ENCODE measurements at regions not wholly inside any gene's neighbourhood (a gene's known extent, or its start where the extent isn't known, plus 50 kb on each side); places are given as distances from the start of the nearest gene placed in this dataset.

DNA sequence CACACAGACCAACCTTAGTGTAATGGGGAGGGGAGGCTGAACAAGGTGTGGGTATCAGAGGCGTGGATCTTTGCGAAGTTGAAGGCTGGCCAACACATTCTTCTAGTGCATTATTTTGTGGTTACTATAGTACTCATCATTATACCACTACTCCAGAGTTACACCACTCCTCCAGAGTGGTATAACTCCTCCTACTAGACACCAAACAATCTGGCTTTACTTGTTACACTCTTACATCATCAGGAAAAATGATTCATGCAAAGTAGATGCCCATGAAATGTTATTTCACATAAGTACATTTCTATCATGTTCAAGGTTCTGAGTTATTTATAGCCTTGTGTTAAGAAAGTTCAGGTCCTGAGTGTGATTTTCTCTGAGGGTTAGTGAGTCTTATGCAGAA, 443.1 kb upstream of the OPRM1 start:
- CTCF ChIA-PET = no interaction called here
- POLR2A ChIA-PET = no interaction called here
- H3K27me3 Mint-ChIP-seq = no peaks in the 10 kb centered on the region
- H3K4me1 Mint-ChIP-seq = no peaks in the 10 kb centered on the region
- TF ChIP-seq, protein P1, sequence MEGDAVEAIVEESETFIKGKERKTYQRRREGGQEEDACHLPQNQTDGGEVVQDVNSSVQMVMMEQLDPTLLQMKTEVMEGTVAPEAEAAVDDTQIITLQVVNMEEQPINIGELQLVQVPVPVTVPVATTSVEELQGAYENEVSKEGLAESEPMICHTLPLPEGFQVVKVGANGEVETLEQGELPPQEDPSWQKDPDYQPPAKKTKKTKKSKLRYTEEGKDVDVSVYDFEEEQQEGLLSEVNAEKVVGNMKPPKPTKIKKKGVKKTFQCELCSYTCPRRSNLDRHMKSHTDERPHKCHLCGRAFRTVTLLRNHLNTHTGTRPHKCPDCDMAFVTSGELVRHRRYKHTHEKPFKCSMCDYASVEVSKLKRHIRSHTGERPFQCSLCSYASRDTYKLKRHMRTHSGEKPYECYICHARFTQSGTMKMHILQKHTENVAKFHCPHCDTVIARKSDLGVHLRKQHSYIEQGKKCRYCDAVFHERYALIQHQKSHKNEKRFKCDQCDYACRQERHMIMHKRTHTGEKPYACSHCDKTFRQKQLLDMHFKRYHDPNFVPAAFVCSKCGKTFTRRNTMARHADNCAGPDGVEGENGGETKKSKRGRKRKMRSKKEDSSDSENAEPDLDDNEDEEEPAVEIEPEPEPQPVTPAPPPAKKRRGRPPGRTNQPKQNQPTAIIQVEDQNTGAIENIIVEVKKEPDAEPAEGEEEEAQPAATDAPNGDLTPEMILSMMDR (IDR thresholded peaks at IDR 0.05) = no peak
- intact Hi-C loops (cut with micrococcal nuclease) = no loop called here
- H3K36me3 Mint-ChIP-seq (ENCODE audit: low read depth) = no peaks in the 10 kb centered on the region
- peaks cover 4% of the 10 kb centered on the region for H3K9me3 Mint-ChIP-seq
- no peak for DNase-seq
- no peak overlapping the region for H3K4me3 Mint-ChIP-seq
- ATAC-seq (ENCODE audit: low read depth) = no peak
- no peak overlapping the region for H3K27ac Mint-ChIP-seq

DNA sequence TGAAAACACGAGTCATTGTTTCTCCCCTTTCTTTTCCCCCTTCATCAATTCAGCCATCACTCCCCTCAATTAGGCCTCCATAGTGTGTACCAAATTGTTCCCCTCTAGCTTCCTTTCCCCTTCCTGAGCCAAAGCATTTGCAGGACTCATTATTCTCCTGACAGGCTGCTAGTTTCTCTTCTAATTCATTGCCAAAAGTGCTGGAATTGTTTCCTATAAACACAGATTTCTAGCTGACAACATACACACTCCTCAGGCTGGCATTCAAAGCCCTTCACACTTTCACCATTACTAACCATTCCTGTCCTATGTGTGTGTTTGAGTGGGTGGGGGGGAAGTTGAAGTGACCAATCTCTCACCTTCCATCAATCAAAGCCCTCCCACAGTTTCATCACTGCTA, 444.2 kb upstream of the OPRM1 start:
- no peaks in the 10 kb centered on the region for H3K4me1 Mint-ChIP-seq
- H3K36me3 Mint-ChIP-seq (ENCODE audit: low read depth) = no peaks in the 10 kb centered on the region
- H3K4me3 Mint-ChIP-seq = no peak overlapping the region
- intact Hi-C loops (cut with micrococcal nuclease) = no loop called here
- TF ChIP-seq, protein P1 (IDR thresholded peaks at IDR 0.05) = no peak
- DNase-seq (no peak), ATAC-seq (ENCODE audit: low read depth) (no peak)
- peaks cover 4% of the 10 kb centered on the region for H3K9me3 Mint-ChIP-seq
- H3K27ac Mint-ChIP-seq = no peak overlapping the region
- no peaks in the 10 kb centered on the region for H3K27me3 Mint-ChIP-seq
- POLR2A ChIA-PET = no interaction called here
- CTCF ChIA-PET = no interaction called here

DNA sequence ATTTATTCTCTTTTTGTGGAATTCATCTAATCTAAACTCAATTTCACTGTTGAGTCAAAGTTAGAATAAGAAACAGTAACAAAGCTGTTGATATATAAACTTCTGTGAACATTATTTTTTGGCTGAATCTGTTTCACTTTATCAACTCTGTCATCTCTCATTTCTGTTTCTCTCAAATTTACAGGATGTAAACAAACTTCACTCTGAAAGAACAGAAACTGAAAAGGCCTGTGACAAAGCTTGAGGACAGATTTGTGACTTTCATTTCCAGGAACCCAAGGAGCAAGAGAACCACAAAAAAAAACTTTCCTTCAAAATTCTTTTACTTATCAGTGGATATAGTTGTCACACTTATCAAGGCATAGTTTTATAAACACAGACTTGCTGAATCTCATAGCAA, 447.9 kb upstream of the OPRM1 start:
- no peak for ATAC-seq (ENCODE audit: low read depth)
- TF ChIP-seq, protein P1 (IDR thresholded peaks at IDR 0.05) = no peak
- H3K36me3 Mint-ChIP-seq (ENCODE audit: low read depth) = no peaks in the 10 kb centered on the region
- H3K4me3 Mint-ChIP-seq = no peak overlapping the region
- intact Hi-C loops (cut with micrococcal nuclease) = no loop called here
- POLR2A ChIA-PET = no interaction called here
- CTCF ChIA-PET = interaction anchor here (0.7 kb wide), 1 partner anchor 30 kb away, joined by 3 read pairs; no protein-coding TSS in a partner anchor
- no peaks in the 10 kb centered on the region for H3K27me3 Mint-ChIP-seq
- DNase-seq = no peak
- H3K9me3 Mint-ChIP-seq = peaks cover 4% of the 10 kb centered on the region
- no peak overlapping the region for H3K27ac Mint-ChIP-seq
- no peaks in the 10 kb centered on the region for H3K4me1 Mint-ChIP-seq

DNA sequence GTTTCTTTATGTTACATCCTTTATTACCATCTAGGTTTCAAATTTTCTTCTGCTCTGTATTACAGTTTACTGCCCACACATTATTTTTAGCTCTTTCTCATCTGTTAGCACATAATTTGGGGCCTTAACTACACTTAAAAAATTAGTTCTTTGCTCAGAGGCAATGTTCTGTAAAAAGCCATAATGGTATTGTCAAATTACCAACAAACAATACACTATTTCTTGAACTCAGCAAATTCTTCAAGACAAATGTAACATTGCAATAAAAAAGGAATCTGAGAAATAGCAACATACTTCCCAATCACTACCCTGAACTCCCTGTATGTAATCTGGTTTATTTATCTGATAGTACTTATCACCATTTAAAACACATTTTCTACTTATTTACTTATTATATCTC, 448.6 kb upstream of the OPRM1 start:
- H3K4me3 Mint-ChIP-seq = no peak overlapping the region
- H3K27ac Mint-ChIP-seq = no peak overlapping the region

DNA sequence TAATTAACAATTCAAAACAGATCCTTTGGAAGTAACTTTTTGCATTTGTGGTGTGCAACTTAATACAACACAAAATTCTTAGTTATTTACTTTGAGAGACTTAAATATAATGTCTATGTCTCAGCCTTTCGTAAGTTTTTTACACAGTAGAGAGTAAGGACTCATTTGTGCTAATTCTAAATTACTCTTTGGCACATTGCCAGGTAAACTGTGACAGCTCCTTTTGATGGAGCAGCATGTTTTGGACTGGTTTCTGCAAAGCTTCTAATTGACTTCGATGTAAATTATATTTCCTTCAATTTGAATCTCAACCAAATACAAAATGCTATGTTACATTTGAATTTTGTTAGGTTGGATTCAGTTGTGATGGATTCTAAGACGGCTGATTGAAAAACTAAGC, 450.7 kb upstream of the OPRM1 start:
- CTCF ChIA-PET = no interaction called here
- Mint-ChIP-seq H3K9me3 (peaks cover 4% of the 10 kb centered on the region), H3K36me3 (ENCODE audit: low read depth) (no peaks in the 10 kb centered on the region), H3K27ac (no peak overlapping the region), H3K27me3 (no peaks in the 10 kb centered on the region), H3K4me1 (no peaks in the 10 kb centered on the region), H3K4me3 (no peak overlapping the region)
- intact Hi-C loops (cut with micrococcal nuclease) = no loop called here
- TF ChIP-seq, protein P1 (IDR thresholded peaks at IDR 0.05) = no peak
- ATAC-seq (ENCODE audit: low read depth) (no peak), DNase-seq (no peak)
- POLR2A ChIA-PET = no interaction called here

More for the DNA sequence above, 448.6 kb upstream of the OPRM1 start:
- H3K36me3 Mint-ChIP-seq (ENCODE audit: low read depth) = no peaks in the 10 kb centered on the region
- H3K4me1 Mint-ChIP-seq = no peaks in the 10 kb centered on the region
- peaks cover 3% of the 10 kb centered on the region for H3K9me3 Mint-ChIP-seq
- no peaks in the 10 kb centered on the region for H3K27me3 Mint-ChIP-seq
- intact Hi-C loops (cut with micrococcal nuclease) = no loop called here
- DNase-seq = no peak
- TF ChIP-seq, protein P1 (IDR thresholded peaks at IDR 0.05) = no peak
- ChIA-PET POLR2A (no interaction called here), CTCF (no interaction called here)
- ATAC-seq (ENCODE audit: low read depth) = no peak
